NCI-H748 (cell line): ENCODE measurements at regions not wholly inside any gene's neighbourhood (a gene's known extent, or its start where the extent isn't known, plus 50 kb on each side); places are given as distances from the start of the nearest gene placed in this dataset.

Experiments used
- DNase-seq: peaks from one replicate; lab custom pipeline; 2025; ENCODE audit not compliant: unreplicated experiment; lab: John Stamatoyannopoulos, UW

DNA sequence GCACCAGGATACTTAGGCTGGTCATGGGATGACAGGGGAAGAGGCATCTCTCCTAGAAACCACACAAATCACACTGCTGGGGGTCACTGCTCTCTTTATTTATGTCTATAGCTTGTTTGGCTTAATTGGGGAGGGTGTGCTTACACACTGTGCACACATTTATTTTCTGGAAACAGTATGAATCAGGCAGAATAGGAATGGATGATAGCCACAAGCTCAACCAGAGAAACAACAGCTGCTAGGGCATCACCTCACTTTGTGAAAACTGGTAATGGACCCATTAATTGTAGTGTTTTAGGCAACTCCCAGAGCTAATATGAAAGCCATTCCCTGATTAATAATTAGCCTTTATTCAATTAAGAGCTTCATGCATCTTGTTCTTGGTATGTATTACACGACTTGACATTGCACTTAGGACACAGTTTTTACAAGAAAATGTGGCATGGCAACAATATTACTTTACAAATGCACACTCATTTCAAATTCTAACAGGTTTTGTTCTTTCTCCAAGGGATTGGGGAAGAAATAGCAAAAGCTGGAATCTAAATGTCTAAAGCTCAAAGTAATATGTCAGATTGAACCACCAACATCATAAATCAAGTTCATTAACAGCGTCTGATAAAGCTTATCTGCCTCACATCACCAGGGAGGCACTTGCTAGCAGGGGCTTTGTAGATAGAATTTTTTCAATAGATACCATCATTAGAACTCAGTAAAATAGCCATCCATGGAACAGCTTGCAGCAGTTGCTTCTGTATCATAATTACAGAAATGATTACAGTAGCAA is 361.9 kb upstream of the FSHR start:
- peak; percentile 82 for DNase-seq

DNA sequence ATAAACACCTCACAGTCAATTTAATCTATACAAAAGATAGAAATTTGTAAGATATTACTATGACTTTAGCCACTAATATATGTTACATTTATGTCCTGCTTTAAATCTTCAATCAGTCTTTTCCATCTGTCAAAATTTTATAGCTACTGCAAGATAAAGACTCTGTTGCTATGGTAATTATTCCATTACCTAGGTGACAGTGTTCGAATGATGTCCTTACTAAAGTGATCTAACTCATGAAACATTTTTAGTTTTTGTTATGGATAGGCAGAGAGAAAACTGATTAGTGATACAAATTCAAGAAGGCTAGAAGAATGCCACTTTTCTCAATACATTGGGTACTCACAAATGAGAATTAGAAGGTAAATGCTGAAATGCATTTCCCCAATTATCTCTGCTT is 359.9 kb upstream of the FSHR start:
- DNase-seq = peak; percentile 18

DNA sequence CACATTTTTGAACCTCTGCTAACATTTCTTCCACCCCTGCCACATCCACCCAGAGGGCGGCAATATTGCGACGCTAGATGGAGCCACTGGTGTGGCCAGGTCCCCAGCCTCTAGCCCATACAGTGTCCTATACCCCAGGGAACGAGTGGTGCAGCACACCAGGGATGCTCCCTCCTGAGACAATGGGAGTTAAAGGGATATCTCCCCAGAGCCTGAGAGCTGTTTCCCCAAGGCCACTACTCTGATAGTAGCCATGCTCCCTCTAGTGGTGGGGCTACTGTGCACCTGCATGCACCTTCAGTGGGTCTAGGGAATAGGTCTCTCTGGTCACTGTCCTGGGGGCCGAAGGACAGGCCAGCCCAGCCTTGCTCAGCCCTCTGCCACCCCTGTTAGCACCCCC is 336.4 kb upstream of the FSHR start:
- DNase-seq = peak; percentile 70

DNA sequence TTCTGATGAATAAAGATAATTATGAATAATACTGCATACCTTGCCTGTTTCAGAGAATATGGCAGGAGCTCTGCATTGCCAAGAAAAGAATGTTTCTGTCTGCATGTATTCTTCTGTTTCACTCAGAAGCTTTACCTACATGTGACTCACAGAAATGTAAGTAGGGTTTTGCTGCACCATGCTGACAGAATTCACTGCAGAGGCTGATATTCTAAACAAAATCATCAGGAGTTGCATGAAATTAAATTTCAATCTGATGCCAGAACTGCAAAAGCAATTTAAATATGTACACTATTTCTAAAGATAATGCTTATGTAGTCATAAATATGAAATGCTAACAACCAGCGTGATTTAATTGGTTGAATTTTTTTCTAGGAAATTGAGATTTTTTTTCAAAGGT is 332.8 kb upstream of the FSHR start:
- DNase-seq = no peak

DNA sequence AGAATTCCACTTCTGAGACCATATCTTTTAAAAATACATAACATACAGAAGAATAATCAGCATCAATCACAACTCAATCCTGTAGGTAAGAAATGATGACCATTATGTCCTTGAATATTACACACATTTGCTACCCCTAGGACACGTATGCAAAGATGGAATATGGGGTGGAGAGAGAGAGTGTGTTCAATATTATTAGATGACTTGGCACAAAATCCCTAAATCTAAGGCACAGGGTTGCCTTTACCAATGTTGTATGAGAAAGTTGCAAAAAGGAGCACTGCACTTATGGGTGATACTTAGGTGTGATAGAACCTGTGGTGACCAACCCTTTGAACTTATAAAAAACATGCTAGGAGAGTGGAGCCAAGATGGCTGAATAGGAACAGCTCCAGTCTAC is 326.2 kb upstream of the FSHR start:
- no peak for DNase-seq

DNA sequence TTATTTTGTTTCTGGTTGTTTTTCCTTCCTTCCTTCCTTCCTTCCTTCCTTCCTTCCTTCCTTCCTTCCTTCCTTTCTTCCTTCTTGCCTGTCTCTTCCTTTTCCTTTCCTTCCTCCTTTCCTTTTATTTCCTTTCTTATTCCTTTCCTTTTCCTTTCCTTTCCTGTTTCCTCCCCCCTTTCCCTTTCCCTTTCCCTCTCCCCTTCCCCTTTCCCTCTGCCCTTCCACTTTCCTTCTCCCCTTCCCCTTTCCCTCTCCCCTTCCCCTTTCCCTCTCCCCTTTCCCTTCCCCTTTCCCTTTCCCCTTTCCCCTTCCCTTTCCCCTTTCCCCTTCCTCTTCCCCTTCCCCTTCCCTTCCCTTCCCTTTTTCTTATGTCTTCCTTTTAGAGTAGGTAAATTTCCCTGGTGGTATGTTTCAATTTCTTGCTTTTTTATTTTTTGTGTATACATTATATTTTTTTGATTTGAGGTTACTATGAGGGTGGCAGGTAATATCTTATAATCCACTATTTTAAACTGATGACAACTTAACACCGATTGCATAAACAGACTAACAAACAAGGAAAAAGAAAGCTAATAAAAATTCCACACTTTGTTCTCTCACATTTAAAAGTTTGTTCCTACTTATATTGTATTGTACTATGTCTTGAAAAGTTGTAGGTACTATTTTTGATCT is 311.0 kb upstream of the FSHR start:
- no peak for DNase-seq

DNA sequence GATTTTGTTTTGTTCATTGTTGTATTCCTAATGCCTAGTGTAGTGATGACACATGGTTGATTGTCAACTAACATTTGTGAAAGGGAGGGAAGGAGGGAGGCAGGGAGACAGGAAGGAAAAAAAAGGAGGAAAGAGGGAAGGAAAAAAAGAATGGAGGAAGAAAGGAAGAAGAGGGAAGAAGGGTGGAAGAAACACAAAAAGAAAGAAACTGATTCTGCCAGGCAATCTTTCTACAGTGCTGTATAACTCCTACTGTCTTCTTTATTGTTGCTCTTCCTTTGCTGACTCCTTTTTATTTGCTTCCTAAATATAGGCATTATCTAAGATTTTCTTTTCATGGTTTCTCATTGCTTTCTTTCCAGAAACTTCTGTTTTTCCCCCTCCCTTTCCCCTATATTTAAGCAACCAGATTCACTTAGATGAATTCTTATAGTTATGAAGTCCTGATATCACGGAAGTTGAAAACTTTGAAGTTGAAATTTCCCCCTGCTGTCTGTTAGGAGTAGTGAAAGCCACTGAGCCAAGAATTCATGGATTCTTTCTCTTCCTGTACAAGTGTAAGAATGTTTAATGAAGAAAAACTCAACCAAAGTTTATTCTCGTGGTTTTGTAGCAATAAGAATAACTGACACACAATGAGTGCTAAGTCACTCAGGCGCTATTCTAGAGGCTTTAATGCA is 305.1 kb upstream of the FSHR start:
- no peak for DNase-seq

DNA sequence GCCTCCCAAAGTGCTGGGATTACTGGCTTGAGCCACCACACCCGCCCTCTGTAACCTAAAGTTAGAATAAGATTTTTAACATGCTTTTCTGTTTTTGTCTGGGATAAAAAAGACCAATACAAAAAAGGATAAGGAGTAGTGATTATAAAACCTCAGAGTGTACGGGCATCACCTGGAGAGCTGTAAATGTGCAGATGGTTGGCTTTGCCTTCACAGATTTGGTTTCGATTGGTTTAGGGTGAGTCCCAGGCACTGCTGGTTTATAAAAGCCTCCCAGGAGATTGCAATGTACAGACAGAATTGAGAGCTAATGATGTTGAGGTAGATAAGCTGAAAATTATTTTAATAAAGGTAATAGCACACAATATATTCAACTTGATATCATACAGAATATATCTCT is 289.7 kb upstream of the FSHR start:
- no peak for DNase-seq

DNA sequence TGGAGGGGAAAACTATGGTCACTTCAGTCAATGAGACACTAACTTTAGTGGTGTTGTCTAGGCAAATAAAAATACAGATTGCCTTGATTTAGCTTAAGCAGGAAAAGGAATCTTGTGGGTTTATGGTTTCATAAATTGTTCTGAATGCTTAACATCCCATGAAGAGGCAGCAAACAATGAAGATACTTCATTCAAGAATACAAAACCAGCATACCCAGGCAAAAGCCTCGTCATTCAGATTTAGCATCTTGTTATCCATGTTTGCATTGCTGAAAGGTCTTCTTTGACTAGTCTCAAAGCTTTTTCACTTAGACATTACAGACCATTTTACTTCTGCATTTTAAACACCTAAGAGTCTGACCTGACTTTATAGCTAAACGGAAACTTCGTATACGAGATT is 272.7 kb upstream of the FSHR start:
- DNase-seq = no peak

DNA sequence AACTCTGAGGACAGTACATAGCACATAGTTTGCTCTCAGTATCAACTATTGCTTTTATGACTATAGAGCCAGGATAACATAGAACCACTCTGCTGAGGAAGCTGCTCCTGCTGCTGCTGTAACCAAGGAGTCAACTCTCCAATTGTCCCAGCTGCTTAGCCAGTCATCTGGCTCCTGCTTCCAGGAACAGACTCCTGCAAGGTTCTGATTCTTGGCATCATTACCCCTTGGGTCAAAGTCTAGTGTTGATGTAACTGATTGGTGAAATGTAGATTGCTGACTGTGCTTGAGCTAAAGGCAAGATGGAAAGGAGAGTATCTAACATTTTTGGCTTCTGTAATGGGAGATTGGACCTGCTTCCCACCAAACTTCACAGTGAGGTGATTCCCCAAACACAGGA is 261.9 kb upstream of the FSHR start:
- peak; percentile 22 for DNase-seq

DNA sequence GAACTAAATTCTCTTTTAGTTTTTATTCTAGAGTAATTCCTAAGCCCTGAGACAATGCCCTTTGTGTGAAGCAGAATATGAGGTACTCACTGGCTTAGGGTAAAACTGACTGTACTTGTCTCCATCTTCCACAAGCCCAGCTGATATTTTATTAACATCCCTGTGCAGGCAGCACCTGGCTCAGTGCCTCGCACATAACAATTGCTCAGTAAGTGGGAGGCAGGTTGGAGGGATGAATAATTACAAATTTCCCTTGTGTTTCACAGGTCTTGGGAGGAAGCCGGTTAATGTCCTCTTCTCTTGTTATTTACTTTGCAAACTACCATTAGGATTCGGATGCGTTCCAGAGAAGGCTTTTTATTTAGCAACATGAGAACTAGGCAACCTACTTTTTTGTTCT is 249.8 kb upstream of the FSHR start:
- DNase-seq = peak; percentile 84

DNA sequence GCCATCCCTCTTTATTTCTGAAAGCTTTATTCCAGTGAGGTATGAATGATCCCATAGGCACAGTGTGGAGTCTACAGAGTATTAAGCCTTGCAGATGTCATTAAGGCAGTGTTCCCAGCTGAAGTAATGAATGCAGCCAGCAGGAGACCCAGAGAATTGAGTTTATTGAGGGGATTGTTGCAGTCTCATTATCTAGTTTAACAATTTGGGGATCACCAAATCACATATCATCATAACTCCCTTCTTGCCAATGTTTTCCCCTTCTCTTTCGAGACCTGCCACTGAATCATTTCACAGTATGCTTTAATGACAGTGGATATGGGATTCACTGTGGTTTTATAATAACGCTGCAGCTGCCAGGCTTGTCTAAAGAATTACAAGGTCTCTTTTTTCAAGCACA is 249.3 kb upstream of the FSHR start:
- peak; percentile 53 for DNase-seq

DNA sequence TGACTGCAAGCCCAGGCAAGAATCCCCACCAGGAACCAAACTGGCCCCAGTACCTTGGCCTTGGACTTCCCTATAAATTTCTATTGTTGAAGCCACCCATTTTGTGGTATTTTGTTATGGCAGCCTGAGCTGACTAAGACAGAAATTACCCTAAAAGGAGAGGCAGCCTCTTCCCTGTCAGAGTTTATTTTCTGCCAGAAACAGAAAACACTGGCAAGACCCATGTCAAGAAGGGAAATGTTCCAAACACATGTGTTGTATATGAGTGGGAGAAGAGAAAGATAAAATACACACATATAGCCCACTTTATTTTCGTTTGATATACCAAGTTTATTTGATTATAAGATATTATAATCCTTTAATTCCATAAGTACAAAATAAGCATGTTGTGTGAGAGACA is 225.1 kb upstream of the FSHR start:
- no peak for DNase-seq

DNA sequence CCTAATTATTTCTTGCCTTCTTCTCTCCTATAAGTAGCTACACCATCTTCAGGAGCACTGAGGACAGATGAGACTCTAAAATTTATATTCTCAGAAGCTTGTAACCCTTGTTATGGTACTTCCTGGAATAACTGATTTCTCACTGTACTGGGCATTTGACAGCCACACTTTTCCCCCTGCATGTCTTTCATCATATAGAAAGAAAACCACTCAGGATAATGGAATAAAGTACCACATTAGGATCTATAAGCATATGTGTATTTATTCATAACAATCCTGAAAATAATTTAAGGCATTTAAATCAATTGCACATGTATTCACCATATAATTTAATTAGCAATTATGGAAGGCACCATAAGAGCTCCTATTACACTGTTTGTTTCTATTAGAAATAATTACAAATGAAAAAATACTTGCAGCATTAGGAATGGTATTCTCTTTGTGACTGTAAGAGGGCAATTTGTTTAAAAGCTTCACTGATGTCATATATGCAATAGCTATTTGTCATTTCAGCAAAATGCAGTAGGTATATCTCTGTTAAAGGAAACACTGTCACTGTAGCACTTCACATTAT is 216.9 kb upstream of the FSHR start:
- DNase-seq = no peak

DNA sequence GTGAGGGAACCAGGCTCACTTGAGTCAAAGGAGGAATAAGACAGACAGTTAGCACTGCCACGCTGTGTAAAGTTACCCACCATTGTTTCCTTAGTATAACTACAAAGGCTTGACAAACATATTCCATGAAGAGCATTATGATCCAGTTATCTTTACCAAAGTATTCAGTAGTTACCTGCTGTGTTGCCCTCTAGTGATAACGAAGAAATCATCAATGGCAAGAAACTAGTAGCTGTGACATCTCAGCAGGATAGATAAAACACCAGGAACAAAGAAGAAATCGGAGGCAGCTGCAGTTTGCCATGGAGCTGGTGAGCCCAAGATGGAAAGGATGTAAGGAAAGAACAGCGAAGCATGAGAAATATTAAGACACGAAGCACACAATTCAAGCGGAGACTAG is 215.3 kb upstream of the FSHR start:
- no peak for DNase-seq

DNA sequence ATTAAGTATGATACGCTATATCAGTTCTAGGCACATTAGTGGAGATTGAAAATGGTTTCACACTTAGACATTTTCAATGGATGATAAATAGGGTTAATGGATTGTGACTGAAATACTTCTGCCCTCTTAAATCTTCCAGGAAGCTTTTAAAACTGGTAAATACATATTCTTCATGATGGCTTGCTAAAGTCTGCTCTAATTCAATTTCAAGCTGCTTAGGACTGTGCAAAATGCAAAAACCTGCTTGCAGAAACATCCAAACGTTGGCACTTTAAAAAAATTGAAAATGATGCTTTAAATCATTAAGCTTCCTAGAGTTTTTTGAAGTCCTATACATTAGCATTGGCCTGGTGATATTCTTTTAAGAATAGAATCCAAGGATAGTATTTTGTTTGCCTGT is 214.8 kb upstream of the FSHR start:
- no peak for DNase-seq

DNA sequence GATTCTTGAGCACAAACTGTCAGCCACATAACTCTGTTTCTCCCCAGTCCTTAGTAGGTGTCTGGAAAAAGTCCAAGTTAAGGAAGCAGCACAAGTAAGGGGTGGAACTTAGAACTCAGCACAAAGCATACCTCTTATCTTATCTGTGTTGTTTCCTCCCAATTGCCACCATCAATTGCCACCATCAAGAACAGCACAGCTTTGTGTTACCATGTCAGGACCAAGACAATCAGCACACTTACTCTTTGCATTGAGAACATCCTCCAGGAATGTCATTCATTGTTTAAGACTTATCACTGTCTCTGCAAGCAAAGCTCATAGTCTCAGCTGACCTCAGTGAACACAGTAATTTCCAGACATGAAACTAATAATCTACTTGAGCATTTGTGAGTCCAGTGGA is 212.7 kb upstream of the FSHR start:
- no peak for DNase-seq

DNA sequence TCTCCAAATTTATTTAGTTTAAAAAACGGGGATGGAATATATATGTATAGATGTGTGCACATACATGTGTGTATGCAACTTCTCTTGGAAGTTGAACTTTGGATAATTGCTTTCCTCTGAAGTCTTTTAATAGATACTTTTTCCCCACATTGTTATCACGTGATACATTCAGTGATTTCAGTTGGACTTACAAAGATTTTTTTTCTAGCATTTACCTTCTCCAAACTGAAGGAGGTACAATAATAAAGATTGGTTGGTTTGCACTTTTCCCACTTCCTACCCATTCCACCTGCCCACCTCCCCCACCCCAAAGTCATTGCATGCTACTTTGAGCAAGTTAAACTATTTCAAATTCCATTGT is 206.1 kb upstream of the FSHR start:
- DNase-seq = no peak

DNA sequence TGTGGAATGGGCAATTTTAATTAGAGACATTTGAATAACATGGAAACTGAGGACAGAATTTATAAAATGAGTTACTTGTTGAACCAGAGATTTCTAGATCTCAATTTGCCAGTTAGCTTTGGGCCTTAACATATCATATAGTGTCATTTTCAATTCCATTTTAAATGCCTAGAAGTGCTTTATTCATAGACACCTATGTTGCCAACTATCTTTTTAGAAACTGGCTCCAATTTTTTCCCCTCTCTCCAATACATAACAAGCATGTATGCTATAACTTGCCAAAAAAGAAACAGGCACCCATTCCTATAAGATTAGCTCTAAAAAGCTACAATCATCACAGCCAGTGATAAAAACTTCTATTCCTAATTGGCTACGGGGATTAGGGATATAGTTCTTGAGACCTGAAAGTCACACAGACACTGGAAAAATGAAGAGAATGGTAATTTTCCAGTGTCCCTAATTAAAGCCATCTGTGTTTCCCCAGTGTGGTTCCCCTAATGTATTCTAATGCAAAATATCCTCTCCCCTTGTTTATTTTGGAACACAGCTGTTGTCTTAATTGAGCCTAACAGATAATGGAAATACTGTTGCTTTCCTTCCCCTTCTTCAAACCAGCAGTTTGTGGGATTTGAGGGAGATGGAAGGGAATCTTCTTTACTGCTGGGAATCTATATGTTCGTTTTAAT is 205.5 kb upstream of the FSHR start:
- DNase-seq = peak; percentile 57

DNA sequence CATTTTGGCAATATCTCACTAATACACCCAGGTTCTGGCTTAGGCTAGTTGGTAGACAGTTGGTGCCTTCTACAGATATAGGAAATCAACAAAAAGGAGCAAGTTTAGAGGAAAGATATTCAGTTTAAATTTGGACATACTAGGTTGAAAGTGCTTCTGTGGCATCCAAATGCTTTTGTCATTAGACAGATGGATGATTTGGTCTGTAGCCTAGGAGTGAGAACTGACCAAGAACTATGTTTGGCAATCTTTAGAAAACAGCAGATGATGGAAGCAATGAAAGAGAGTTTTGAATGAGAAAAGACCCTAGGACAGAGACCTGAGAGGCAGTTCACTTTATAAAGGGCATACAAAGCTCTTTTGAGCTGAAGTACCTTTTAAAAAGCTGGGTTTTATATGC is 201.3 kb upstream of the FSHR start:
- DNase-seq = no peak

DNA sequence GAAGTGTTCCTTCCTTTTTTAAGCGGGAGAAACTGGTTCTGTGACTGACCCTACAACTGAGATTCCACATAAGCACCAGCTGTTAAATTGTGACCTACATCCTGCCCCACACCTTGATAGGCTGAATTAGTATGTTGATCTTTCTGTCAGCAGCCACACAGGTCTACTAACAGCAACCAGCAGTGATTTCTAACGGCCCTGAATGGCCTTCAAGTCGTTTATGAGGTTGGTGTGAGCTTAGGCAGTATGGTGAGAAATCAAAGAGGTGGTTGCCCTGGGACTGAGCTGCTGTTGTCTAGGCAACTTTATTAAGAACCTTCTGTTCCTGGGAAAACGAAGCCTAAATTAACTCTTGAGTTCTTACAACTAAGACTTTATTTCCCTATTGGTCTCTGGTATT is 197.2 kb upstream of the FSHR start:
- peak; percentile 17 for DNase-seq
